ENCODE measurements at regions not wholly inside any gene's neighbourhood (a gene's known extent, or its start where the extent isn't known, plus 50 kb on each side); places are given as distances from the start of the nearest gene placed in this dataset.

GRCh38 chr5:58245476-58245840 lies 214.4 kb downstream of the PLK2 start:
- TF ChIP-seq, protein P1, sequence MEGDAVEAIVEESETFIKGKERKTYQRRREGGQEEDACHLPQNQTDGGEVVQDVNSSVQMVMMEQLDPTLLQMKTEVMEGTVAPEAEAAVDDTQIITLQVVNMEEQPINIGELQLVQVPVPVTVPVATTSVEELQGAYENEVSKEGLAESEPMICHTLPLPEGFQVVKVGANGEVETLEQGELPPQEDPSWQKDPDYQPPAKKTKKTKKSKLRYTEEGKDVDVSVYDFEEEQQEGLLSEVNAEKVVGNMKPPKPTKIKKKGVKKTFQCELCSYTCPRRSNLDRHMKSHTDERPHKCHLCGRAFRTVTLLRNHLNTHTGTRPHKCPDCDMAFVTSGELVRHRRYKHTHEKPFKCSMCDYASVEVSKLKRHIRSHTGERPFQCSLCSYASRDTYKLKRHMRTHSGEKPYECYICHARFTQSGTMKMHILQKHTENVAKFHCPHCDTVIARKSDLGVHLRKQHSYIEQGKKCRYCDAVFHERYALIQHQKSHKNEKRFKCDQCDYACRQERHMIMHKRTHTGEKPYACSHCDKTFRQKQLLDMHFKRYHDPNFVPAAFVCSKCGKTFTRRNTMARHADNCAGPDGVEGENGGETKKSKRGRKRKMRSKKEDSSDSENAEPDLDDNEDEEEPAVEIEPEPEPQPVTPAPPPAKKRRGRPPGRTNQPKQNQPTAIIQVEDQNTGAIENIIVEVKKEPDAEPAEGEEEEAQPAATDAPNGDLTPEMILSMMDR (IDR thresholded peaks at IDR 0.05), result no peak
- peaks cover 0 to 21% (median 0%) of the 10 kb centered on the region in 4 donors for H3K4me1 ChIP-seq
- DNase-seq, result no peak
- no peak overlapping the region for H3K4me3 ChIP-seq
- H3K27ac ChIP-seq, result no peak overlapping the region
- peaks cover 0 to 4% (median 0%) of the 10 kb centered on the region in 3 donors for H3K9me3 ChIP-seq
- H3K27me3 ChIP-seq, result no peaks in the 10 kb centered on the region
- H3K36me3 ChIP-seq, result no peaks in the 10 kb centered on the region
- intact Hi-C loops (cut with DNase I; ENCODE audit: low total_unique reads), result no loop called here

DNA sequence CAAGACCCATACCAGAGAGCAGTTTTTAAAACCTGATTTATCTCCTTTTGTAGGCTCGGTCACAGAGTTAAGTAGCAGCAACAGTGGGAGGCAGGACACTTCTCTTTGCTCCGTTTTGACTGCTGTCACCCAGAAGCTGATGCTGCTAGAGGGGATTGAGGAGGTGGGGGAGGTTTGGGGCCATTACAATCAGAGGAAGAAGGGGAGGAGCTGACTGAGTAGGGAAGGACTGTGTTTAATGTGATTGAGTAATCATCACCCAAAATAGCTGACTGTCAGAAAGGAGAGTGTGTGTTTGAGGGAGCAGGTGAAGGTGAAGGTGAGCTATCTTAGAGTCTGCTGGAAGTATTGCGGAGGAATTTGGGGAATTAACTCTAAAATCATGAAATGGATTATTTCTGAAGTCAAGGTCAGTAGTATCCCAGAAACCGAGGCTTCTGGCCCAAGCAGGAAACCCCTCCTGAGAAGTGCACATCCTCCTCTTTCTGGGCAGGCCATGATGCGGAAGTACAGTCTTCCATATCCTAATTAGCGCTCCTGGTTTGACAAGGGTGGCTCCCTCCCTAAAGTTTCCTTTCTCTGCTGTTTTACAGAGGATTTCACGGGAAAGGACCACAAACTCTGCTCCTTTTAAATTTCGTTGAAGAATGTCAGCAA lies 214.9 kb downstream of the PLK2 start:
- TF ChIP-seq, protein P1 (IDR thresholded peaks at IDR 0.05), result no peak
- Histone ChIP-seq H3K9me3 (peaks cover 0 to 4% (median 0%) of the 10 kb centered on the region in 3 donors), H3K4me3 (no peak overlapping the region), H3K27ac (no peak overlapping the region), H3K27me3 (no peaks in the 10 kb centered on the region), H3K36me3 (no peaks in the 10 kb centered on the region), H3K4me1 (peaks cover 0 to 26% (median 0%) of the 10 kb centered on the region in 4 donors)
- DNase-seq, result no peak
- intact Hi-C loops (cut with DNase I; ENCODE audit: low total_unique reads), result no loop called here

DNA sequence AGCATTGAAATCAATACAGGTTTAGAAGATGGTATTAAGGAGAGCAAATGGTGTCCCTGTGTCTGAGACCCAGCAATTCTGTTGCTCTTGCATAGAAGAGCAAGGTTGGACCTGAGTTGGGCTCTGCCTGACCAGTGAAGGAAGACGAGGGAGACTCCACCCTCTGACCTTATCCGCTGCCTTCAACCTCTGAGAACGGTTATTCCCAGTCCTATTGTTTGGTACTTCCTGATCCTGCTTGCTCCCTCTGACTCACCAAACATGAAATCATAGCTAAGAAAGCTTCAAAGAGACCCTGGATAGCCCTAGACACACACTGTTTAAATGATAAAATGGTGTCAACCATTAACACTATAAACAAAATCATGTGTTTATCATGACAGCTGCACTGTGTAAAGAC lies 218.5 kb downstream of the PLK2 start:
- no peaks in the 10 kb centered on the region for H3K36me3 ChIP-seq
- H3K4me1 ChIP-seq, result peaks cover 0 to 6% (median 0%) of the 10 kb centered on the region in 4 donors
- no peak overlapping the region for H3K4me3 ChIP-seq
- H3K9me3 ChIP-seq, result peaks cover 0 to 4% (median 0%) of the 10 kb centered on the region in 3 donors
- no peaks in the 10 kb centered on the region for H3K27me3 ChIP-seq
- intact Hi-C loops (cut with DNase I; ENCODE audit: low total_unique reads), result no loop called here
- H3K27ac ChIP-seq, result no peak overlapping the region
- TF ChIP-seq, protein P1 (IDR thresholded peaks at IDR 0.05), result no peak
- no peak for DNase-seq

GRCh38 chr5:58240322-58240721 lies 219.6 kb downstream of the PLK2 start:
- Histone ChIP-seq H3K36me3 (no peaks in the 10 kb centered on the region), H3K4me1 (peaks cover 0 to 9% (median under 1%) of the 10 kb centered on the region in 4 donors), H3K4me3 (no peak overlapping the region), H3K27me3 (no peaks in the 10 kb centered on the region), H3K9me3 (peaks cover 0 to 4% (median 0%) of the 10 kb centered on the region in 3 donors), H3K27ac (no peak overlapping the region)
- intact Hi-C loops (cut with DNase I; ENCODE audit: low total_unique reads), result no loop called here
- no peak for DNase-seq
- TF ChIP-seq, protein P1 (IDR thresholded peaks at IDR 0.05), result no peak

DNA sequence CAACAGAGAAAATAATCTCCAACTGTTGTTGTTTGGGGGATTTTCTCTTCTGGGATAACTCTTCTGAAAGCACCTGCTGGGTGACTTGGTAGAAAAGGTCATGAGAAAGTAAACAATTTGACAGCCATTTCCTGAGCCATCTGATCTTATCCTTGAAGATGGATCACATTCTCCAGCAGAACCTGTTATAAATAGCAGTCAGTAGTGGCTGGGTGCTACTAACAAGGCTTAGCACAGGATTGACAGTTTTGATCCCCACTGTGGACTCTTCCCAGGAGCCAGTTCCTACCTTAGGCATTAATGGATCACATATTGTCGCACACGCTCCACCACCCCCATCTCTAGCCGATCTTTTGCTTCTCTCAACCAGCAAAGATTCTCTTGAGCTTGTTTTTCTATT lies 220.2 kb downstream of the PLK2 start:
- no peak overlapping the region for H3K27ac ChIP-seq
- H3K27me3 ChIP-seq, result no peaks in the 10 kb centered on the region
- no peak overlapping the region for H3K4me3 ChIP-seq
- H3K4me1 ChIP-seq, result peaks cover 0 to 15% (median 6%) of the 10 kb centered on the region in 4 donors
- intact Hi-C loops (cut with DNase I; ENCODE audit: low total_unique reads), result loop anchor here (5.0 kb wide), 1 partner anchor 1428 kb away; no protein-coding TSS in a partner anchor
- H3K36me3 ChIP-seq, result no peaks in the 10 kb centered on the region
- H3K9me3 ChIP-seq, result peaks cover 0 to 4% (median 0%) of the 10 kb centered on the region in 3 donors
- TF ChIP-seq, protein P1 (IDR thresholded peaks at IDR 0.05), result no peak
- no peak for DNase-seq

All from tibial artery (tissue), 4 donors.